ENCODE measurements at regions not wholly inside any gene's neighbourhood (a gene's known extent, or its start where the extent isn't known, plus 50 kb on each side); places are given as distances from the start of the nearest gene placed in this dataset.

DNA sequence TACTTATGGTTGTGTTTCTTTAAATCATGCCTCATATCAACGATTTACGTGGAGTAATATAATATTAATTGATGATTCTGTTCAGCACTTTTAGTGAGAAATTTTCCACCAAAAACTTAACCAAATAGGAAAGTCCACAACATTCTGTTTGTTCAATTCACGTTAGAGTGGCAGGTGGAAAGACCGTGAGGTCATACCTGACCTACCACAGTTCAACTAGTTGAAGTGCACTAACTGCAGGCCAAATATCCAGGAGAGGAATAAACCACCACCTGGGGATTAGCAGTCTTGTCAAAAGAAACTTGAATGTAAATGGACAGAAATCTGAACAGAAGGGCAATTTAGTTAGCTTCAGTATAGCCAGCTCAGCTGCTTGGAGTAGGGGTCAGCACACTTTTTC lies 577.7 kb downstream of the KIF4B start:
- TF ChIP-seq, protein P1, sequence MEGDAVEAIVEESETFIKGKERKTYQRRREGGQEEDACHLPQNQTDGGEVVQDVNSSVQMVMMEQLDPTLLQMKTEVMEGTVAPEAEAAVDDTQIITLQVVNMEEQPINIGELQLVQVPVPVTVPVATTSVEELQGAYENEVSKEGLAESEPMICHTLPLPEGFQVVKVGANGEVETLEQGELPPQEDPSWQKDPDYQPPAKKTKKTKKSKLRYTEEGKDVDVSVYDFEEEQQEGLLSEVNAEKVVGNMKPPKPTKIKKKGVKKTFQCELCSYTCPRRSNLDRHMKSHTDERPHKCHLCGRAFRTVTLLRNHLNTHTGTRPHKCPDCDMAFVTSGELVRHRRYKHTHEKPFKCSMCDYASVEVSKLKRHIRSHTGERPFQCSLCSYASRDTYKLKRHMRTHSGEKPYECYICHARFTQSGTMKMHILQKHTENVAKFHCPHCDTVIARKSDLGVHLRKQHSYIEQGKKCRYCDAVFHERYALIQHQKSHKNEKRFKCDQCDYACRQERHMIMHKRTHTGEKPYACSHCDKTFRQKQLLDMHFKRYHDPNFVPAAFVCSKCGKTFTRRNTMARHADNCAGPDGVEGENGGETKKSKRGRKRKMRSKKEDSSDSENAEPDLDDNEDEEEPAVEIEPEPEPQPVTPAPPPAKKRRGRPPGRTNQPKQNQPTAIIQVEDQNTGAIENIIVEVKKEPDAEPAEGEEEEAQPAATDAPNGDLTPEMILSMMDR (IDR thresholded peaks at IDR 0.05), result no peak
- Histone ChIP-seq H3K27me3 (ENCODE audit: insufficient read depth in 3 of 3, low read length in 2 of 3) (no peaks in the 10 kb centered on the region), H3K27ac (no peak overlapping the region), H3K4me3 (no peak overlapping the region), H3K4me1 (no peaks in the 10 kb centered on the region), H3K36me3 (ENCODE audit: insufficient read depth in 1 of 2, low read depth in 1 of 2) (no peaks in the 10 kb centered on the region), H3K9me3 (no peaks in the 10 kb centered on the region)
- intact Hi-C loops (cut with DNase I), result no loop called here
- ATAC-seq, result no peak
- DNase-seq, result no peak
- 78 to 82% (median 80%) methylated on average over 4 of the region's 4 CpGs for WGBS, 3 donors

DNA sequence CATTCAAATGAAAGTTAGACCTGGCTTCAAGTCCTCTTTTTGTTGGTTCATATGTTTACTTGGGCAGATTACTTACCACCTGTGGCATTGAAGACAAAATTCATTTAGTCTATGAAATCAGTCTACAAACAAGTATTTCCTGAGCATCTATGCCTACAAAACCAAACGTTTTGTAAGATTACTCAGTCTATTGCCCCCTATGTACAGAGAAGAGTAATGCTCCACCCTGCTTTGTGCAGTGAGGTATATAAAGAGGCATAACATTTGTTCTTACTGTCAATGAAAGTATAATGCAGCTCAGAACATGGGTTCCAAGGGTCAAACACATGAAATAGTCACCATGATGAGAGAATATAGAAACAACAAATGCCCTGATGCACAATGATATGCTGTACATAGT lies 580.7 kb downstream of the KIF4B start:
- no peaks in the 10 kb centered on the region for H3K36me3 ChIP-seq (ENCODE audit: insufficient read depth in 1 of 2, low read depth in 1 of 2)
- WGBS, 3 donors, result 8 to 23% (median 19%) methylated on average over 1 of the region's 1 CpG
- intact Hi-C loops (cut with DNase I), result no loop called here
- H3K4me3 ChIP-seq, result no peak overlapping the region
- H3K27ac ChIP-seq, result no peak overlapping the region
- DNase-seq (no peak), ATAC-seq (no peak)
- H3K27me3 ChIP-seq (ENCODE audit: insufficient read depth in 3 of 3, low read length in 2 of 3), result no peaks in the 10 kb centered on the region
- no peaks in the 10 kb centered on the region for H3K9me3 ChIP-seq
- H3K4me1 ChIP-seq, result no peaks in the 10 kb centered on the region
- TF ChIP-seq, protein P1 (IDR thresholded peaks at IDR 0.05), result no peak

DNA sequence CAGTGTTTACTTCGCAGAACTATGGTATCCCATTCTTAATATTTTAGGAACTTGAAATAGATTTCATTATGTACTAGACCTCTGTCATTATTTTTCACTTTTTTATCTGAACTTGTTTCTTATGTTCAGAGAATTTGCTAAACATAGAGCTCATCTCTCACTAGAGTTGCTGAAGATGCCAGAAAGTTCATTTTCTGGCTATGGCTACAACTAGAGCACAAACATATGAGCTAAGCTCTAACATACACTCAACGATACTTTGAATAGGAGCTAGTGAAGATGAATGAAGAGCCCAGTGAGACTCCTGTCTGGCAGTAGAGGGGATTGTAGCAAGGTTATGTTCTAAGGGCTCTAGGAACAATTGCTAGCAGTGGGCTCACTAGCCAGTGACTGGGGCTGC lies 582.2 kb downstream of the KIF4B start:
- no peaks in the 10 kb centered on the region for H3K4me1 ChIP-seq
- no peaks in the 10 kb centered on the region for H3K27me3 ChIP-seq (ENCODE audit: insufficient read depth in 3 of 3, low read length in 2 of 3)
- DNase-seq, result no peak
- TF ChIP-seq, protein P1 (IDR thresholded peaks at IDR 0.05), result no peak
- ATAC-seq, result no peak
- no peak overlapping the region for H3K27ac ChIP-seq
- intact Hi-C loops (cut with DNase I), result no loop called here
- no peak overlapping the region for H3K4me3 ChIP-seq
- H3K9me3 ChIP-seq, result no peaks in the 10 kb centered on the region
- 79 to 85% (median 80%) methylated on average over 2 of the region's 2 CpGs for WGBS, 3 donors
- no peaks in the 10 kb centered on the region for H3K36me3 ChIP-seq (ENCODE audit: insufficient read depth in 1 of 2, low read depth in 1 of 2)

DNA sequence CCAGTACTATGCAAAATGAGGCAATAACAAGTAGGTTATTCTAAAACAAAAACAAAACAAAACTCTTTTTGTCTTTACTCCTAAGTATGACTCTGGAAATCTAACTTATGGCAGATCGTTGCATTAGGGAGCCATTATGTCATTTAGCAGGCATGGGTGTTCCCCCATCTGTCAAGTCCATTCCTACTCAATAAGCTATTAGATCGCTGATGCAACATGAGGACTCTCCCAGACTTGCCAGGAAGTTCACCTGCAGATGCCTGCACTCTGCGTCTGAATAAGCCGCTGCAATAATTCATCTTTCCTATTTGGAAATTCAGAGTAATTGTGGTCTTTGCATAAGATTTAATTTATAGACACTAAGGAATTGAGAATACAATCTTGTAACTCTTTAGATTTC lies 585.0 kb downstream of the KIF4B start:
- 64 to 73% (median 65%) methylated on average over 4 of the region's 4 CpGs for WGBS, 3 donors
- no peak overlapping the region for H3K27ac ChIP-seq
- H3K4me1 ChIP-seq, result no peaks in the 10 kb centered on the region
- H3K27me3 ChIP-seq (ENCODE audit: insufficient read depth in 3 of 3, low read length in 2 of 3), result no peaks in the 10 kb centered on the region
- no peak for DNase-seq
- H3K4me3 ChIP-seq, result no peak overlapping the region
- no peaks in the 10 kb centered on the region for H3K36me3 ChIP-seq (ENCODE audit: insufficient read depth in 1 of 2, low read depth in 1 of 2)
- intact Hi-C loops (cut with DNase I), result no loop called here
- ATAC-seq, result no peak
- TF ChIP-seq, protein P1 (IDR thresholded peaks at IDR 0.05), result no peak
- H3K9me3 ChIP-seq, result no peaks in the 10 kb centered on the region

DNA sequence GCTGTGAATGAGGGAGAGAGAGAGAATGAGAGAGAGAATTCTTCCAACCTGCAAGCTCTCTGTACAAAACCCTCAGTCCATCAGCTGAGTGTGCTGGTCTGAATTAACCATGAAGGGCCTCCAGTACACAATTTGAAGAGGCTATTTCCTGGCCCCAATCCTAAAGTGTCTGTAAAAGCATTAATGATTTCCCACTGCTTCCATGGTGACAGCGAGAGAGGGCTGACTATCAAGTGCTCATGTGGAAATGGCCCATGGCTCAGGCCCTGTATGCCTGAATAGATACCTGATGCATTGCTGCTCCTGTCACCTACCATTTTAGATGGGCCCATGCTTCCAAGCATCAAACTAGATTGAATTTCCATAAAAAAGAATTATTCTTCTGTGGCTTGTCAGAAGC lies 592.4 kb downstream of the KIF4B start:
- Histone ChIP-seq H3K9me3 (no peaks in the 10 kb centered on the region), H3K27me3 (ENCODE audit: insufficient read depth in 3 of 3, low read length in 2 of 3) (peaks cover 0 to 3% (median 0%) of the 10 kb centered on the region in 3 donors), H3K27ac (no peak overlapping the region), H3K4me1 (no peaks in the 10 kb centered on the region), H3K4me3 (no peak overlapping the region), H3K36me3 (ENCODE audit: insufficient read depth in 1 of 2, low read depth in 1 of 2) (no peaks in the 10 kb centered on the region)
- intact Hi-C loops (cut with DNase I), result no loop called here
- DNase-seq (no peak), ATAC-seq (no peak)
- 56 to 83% (median 71%) methylated on average over 1 of the region's 1 CpG for WGBS, 3 donors
- TF ChIP-seq, protein P1 (IDR thresholded peaks at IDR 0.05), result no peak
